ENCODE measurements at regions not wholly inside any gene's neighbourhood (a gene's known extent, or its start where the extent isn't known, plus 50 kb on each side); places are given as distances from the start of the nearest gene placed in this dataset.

DNA sequence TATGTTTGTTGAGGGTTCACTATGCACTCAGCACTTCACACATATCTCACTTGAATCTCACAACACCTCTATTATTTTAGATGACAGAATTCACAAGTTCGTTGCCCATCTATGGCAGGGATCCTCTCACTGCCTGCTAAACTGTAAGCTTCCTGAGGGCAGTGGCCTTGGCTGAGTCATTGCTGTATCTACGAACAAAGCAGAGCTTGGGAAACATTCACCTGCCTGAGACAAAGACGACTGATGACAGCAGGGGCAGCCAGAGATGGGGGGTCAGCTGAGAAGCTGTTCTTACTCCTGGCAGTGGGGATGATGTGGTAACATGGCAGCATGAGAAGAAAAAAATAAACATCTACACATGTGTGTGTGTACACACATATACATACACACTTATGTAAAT is 125.5 kb upstream of the NMNAT3 start:
- TF ChIP-seq ZNF772 (CRISPR knock-in tag; IDR thresholded peaks at IDR 0.05) (no peak), ATF7-NPFF (CRISPR knock-in tag; IDR thresholded peaks at IDR 0.05; ENCODE audit: low read depth) (no peak), RAD21 (CRISPR knock-in tag; IDR thresholded peaks at IDR 0.05) (no peak)
- TF ChIP-seq, protein P1, sequence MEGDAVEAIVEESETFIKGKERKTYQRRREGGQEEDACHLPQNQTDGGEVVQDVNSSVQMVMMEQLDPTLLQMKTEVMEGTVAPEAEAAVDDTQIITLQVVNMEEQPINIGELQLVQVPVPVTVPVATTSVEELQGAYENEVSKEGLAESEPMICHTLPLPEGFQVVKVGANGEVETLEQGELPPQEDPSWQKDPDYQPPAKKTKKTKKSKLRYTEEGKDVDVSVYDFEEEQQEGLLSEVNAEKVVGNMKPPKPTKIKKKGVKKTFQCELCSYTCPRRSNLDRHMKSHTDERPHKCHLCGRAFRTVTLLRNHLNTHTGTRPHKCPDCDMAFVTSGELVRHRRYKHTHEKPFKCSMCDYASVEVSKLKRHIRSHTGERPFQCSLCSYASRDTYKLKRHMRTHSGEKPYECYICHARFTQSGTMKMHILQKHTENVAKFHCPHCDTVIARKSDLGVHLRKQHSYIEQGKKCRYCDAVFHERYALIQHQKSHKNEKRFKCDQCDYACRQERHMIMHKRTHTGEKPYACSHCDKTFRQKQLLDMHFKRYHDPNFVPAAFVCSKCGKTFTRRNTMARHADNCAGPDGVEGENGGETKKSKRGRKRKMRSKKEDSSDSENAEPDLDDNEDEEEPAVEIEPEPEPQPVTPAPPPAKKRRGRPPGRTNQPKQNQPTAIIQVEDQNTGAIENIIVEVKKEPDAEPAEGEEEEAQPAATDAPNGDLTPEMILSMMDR (CRISPR knock-in tag; IDR thresholded peaks at IDR 0.05): no peak
